Natural killer cell (primary cell): ENCODE measurements at regions not wholly inside any gene's neighbourhood (a gene's known extent, or its start where the extent isn't known, plus 50 kb on each side); places are given as distances from the start of the nearest gene placed in this dataset.

Source experiments
- ATAC-seq, 3 donors: fragments of 150-1000 bp in 2 of 3; fragments of 200-7000 bp in 1 of 3; cut with Tn5 transposase; 1 replicate in 1 of 3; 2 replicates in 2 of 3; pipeline ENCODE4 v1.10.0; 2021; ENCODE audit warnings: mild to moderate bottlenecking in 2 of 3, moderate library complexity in 2 of 3
- DNase-seq, 2 donors: peaks; one replicate each; pipeline versions ENCODE4 v3.0.0 to v3.0.0-alpha.2; 2013 to 2021; ENCODE audit warnings: mixed read lengths in 1 of 2
- H3K27ac ChIP-seq: one replicate; pipeline ENCODE4 v1.5.1; 2013; ENCODE audit warnings: mild to moderate bottlenecking, low read length
- H3K27me3 ChIP-seq: one replicate; pipeline ENCODE4 v1.6.1; 2013; ENCODE audit warnings: low read length; ENCODE audit not compliant: control insufficient read depth, insufficient read depth
- H3K36me3 ChIP-seq: one replicate; pipeline ENCODE4 v1.6.1; 2013; ENCODE audit warnings: low read length; ENCODE audit not compliant: control insufficient read depth, insufficient read depth
- H3K4me1 ChIP-seq: one replicate; pipeline ENCODE4 v1.6.1; 2013; ENCODE audit warnings: low read length; ENCODE audit not compliant: control insufficient read depth, insufficient read depth
- H3K4me3 ChIP-seq: one replicate; pipeline ENCODE4 v1.5.1; 2013; ENCODE audit warnings: low read length
- H3K9me3 ChIP-seq: one replicate; pipeline ENCODE4 v1.6.1; 2013; ENCODE audit warnings: low read length; ENCODE audit not compliant: control insufficient read depth, insufficient read depth
- H3K27ac Mint-ChIP-seq, 2 donors: one replicate each; pipeline ENCODE4 v1.8.0; 2022; ENCODE audit warnings: mild to moderate bottlenecking in 2 of 2, mixed read lengths in 2 of 2, moderate library complexity in 1 of 2
- H3K27me3 Mint-ChIP-seq, 2 donors: one replicate each; pipeline ENCODE4 v1.8.0; 2022; ENCODE audit warnings: low read depth in 2 of 2, mixed read lengths in 2 of 2
- H3K36me3 Mint-ChIP-seq: one replicate; pipeline ENCODE4 v1.8.0; 2022; ENCODE audit warnings: mixed read lengths
- H3K4me1 Mint-ChIP-seq, 2 donors: one replicate each; pipeline ENCODE4 v1.8.0; 2022; ENCODE audit warnings: mixed read lengths in 2 of 2
- H3K4me3 Mint-ChIP-seq: one replicate; pipeline ENCODE4 v1.8.0; 2022; ENCODE audit warnings: mild to moderate bottlenecking, moderate library complexity, mixed read lengths
- H3K9me3 Mint-ChIP-seq, 2 donors: one replicate each; pipeline ENCODE4 v1.8.0; 2022; ENCODE audit warnings: mixed read lengths in 2 of 2
- CTCF ChIP-seq: fragments of 200-600 bp; IDR thresholded peaks from one replicate; pipeline ENCODE4 v1.8.0; 2022; ENCODE audit warnings: antibody characterized with exemption
- WGBS: methylation state at CpG from one replicate; pipeline ENCODE4 v1.1.7; 2013; ENCODE audit warnings: missing lambda C conversion rate; ENCODE audit not compliant: insufficient coverage; 5-methylcytosine and 5-hydroxymethylcytosine counted together
- intact Hi-C: fragments of 100-400 bp; cut with micrococcal nuclease; formaldehyde crosslinking; loops from one replicate; pipeline ENCODE4 v1.14.2; 2022

- Histone ChIP-seq H3K4me1 (no peaks in the 10 kb centered on the region), H3K4me3 (no peak overlapping the region), H3K27me3 (no peaks in the 10 kb centered on the region), H3K36me3 (no peaks in the 10 kb centered on the region), H3K27ac (no peak overlapping the region), H3K9me3 (no peaks in the 10 kb centered on the region)
- Mint-ChIP-seq H3K27me3 (peaks cover 0 to 4% of the 10 kb centered on the region in 2 donors), H3K36me3 (no peaks in the 10 kb centered on the region), H3K4me3 (no peak overlapping the region), H3K4me1 (no peaks in the 10 kb centered on the region), H3K9me3 (no peaks in the 10 kb centered on the region), H3K27ac (no peak overlapping the region)
- intact Hi-C loops: no loop called here
- WGBS: 87% methylated on average over 5 of the region's 5 CpGs
- DNase-seq: no peak
- TF ChIP-seq CTCF: no peak
- no peak for ATAC-seq
These were observed 116.5 kb downstream of the DYRK2 start for GRCh38 chr12:67764946-67765619.

GRCh38 chr12:67765776-67766766 lies 117.5 kb downstream of the DYRK2 start:
- DNase-seq (no peak), ATAC-seq (no peak)
- intact Hi-C loops: no loop called here
- WGBS: 73% methylated on average over 5 of the region's 7 CpGs
- Mint-ChIP-seq H3K4me3 (no peak overlapping the region), H3K9me3 (no peaks in the 10 kb centered on the region), H3K27me3 (peaks cover 0 to 7% of the 10 kb centered on the region in 2 donors), H3K27ac (no peak overlapping the region), H3K4me1 (no peaks in the 10 kb centered on the region), H3K36me3 (no peaks in the 10 kb centered on the region)
- Histone ChIP-seq H3K27ac (no peak overlapping the region), H3K9me3 (no peaks in the 10 kb centered on the region), H3K27me3 (no peaks in the 10 kb centered on the region), H3K36me3 (no peaks in the 10 kb centered on the region), H3K4me3 (no peak overlapping the region), H3K4me1 (no peaks in the 10 kb centered on the region)
- TF ChIP-seq CTCF: no peak

DNA sequence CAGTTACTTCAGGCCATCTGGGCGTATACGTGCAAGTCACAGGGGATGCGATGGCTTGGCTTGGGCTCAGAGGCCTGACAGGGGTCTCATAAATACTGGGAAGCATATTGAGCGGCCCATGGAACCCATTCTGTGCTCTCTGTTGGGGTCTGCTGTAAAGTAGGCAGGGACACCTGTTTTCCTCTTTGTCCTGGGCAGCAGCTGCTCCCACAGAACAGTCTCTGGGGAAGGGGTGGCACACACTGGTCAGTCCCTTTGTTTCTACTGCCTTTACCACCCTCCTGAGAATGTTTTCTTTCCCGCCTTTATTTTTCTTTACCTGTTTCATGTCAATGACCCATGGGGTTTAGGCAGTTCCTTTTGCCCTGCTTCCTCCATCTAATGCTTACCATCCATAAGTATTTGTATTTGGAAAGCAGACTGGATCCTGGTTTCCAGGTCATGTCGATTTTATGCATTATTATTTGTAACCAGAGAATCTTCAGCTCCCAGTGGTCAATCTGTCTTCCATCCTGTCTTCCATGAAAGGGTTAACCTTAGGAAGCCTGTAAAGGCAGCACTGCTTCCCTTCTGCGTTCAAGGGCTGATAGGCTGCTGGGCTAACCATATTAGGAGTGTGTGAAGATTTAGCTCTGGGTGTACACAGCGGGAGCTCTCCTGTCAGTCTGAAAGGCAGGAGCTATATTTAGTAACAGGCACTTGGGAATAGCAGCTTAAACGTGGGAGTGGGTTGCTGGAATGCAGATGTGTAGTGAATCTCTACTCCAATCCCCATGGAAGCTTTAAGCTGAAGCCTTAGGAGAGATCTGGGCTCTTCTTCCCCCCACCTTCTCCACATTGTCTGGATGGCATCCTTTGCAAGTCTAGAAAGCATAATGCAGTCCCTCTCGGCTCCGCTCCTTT lies 124.0 kb downstream of the DYRK2 start:
- H3K9me3 Mint-ChIP-seq: no peaks in the 10 kb centered on the region
- intact Hi-C loops: no loop called here
- no peak overlapping the region for H3K27ac ChIP-seq
- H3K9me3 ChIP-seq: no peaks in the 10 kb centered on the region
- ATAC-seq (no peak), DNase-seq (no peak)
- no peak overlapping the region for H3K4me3 ChIP-seq
- peaks cover 0 to 3% of the 10 kb centered on the region in 2 donors for H3K27me3 Mint-ChIP-seq
- H3K4me3 Mint-ChIP-seq: no peak overlapping the region
- no peaks in the 10 kb centered on the region for H3K27me3 ChIP-seq
- no peaks in the 10 kb centered on the region for H3K4me1 ChIP-seq
- 69% methylated on average over 8 of the region's 11 CpGs for WGBS
- TF ChIP-seq CTCF: no peak
- no peaks in the 10 kb centered on the region for H3K4me1 Mint-ChIP-seq
- H3K27ac Mint-ChIP-seq: no peak overlapping the region
- H3K36me3 Mint-ChIP-seq: no peaks in the 10 kb centered on the region
- no peaks in the 10 kb centered on the region for H3K36me3 ChIP-seq
